Lower lobe of right lung (tissue), 2 donors: ENCODE measurements at regions not wholly inside any gene's neighbourhood (a gene's known extent, or its start where the extent isn't known, plus 50 kb on each side); places are given as distances from the start of the nearest gene placed in this dataset.

ENCODE experiments used
- ATAC-seq, 2 donors: fragments of 200-7000 bp; cut with Tn5 transposase; one replicate each; pipeline ENCODE4 v1.9.1; 2020 to 2022; ENCODE audit warnings: mild to moderate bottlenecking in 2 of 2, moderate library complexity in 2 of 2
- DNase-seq: peaks from one replicate; pipeline ENCODE4 v3.0.0-alpha.2; 2020
- H3K27ac ChIP-seq: fragments of 200-600 bp; one replicate; pipeline ENCODE4 v1.8.0; 2022
- H3K27me3 ChIP-seq: fragments of 200-600 bp; one replicate; pipeline ENCODE4 v1.8.0; 2022; ENCODE audit warnings: low read depth
- H3K36me3 ChIP-seq: fragments of 200-600 bp; one replicate; pipeline ENCODE4 v1.8.0; 2022; ENCODE audit warnings: mild to moderate bottlenecking
- H3K4me1 ChIP-seq: fragments of 200-600 bp; one replicate; pipeline ENCODE4 v1.8.0; 2022
- H3K4me3 ChIP-seq: fragments of 200-600 bp; one replicate; pipeline ENCODE4 v1.8.0; 2022; ENCODE audit warnings: mild to moderate bottlenecking
- H3K9me3 ChIP-seq: fragments of 200-600 bp; one replicate; pipeline ENCODE4 v1.8.0; 2022
- CTCF ChIP-seq: fragments of 200-600 bp; IDR thresholded peaks from one replicate; pipeline ENCODE4 v1.8.0; 2022; ENCODE audit warnings: antibody characterized with exemption, mild to moderate bottlenecking
- intact Hi-C: fragments of 100-400 bp; cut with DNase I; formaldehyde crosslinking; loops from one replicate; pipeline ENCODE4 v1.11.0; 2022
- donor health status: DM: no; HTN: yes; CAD: no; lungs with severe emphysema.

- no peak for ATAC-seq
- Histone ChIP-seq H3K27me3 (no peaks in the 10 kb centered on the region), H3K4me1 (no peaks in the 10 kb centered on the region), H3K36me3 (no peaks in the 10 kb centered on the region), H3K9me3 (no peaks in the 10 kb centered on the region), H3K4me3 (no peak overlapping the region), H3K27ac (no peak overlapping the region)
- DNase-seq = no peak
- no peak for TF ChIP-seq CTCF
- intact Hi-C loops = no loop called here
Observed at GRCh38 chr2:62589691-62590356, 83.8 kb upstream of the TMEM17 start.

DNA sequence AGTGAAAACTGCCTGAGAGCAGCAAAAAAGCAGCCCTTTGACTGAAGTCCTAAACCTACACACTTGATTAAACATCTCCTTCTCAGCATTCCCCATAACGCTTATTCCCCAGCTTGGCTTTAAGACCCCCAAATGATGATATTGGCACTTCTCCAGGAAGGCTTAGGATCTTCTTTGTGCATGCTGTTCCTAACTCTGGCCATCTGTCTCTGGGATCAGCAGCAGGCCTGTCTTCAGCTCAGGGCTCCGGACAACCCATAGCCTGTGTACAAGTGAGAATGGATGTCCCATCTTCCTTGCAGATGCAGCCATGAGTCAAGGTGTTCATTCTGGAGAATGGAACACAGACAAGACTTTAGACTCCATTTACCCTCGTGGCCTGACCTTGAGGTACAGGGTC is 81.6 kb upstream of the TMEM17 start:
- no peaks in the 10 kb centered on the region for H3K27me3 ChIP-seq
- H3K4me3 ChIP-seq = no peak overlapping the region
- H3K9me3 ChIP-seq = no peaks in the 10 kb centered on the region
- no peaks in the 10 kb centered on the region for H3K4me1 ChIP-seq
- H3K27ac ChIP-seq = no peak overlapping the region
- no peaks in the 10 kb centered on the region for H3K36me3 ChIP-seq
- DNase-seq = no peak
- intact Hi-C loops = no loop called here
- no peak for ATAC-seq
- no peak for TF ChIP-seq CTCF

DNA sequence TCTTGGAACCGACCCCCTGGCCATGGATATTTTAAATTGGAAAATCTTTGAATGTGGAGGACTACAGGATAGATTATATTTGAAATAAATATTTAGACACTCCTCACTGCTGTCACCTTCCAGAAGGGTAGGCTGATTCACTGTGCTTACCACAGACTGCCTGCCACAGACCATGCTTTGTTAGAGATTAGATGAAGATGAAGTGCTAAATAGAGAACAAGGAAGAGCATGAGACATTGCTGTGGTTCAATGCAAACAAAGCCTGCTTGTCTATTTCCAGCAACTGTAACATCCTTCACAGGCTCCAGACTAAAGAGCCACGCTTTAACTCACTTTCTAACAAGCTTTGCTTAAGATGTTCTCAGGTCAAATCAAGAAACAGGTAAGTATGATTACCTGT is 81.0 kb upstream of the TMEM17 start:
- no peaks in the 10 kb centered on the region for H3K27me3 ChIP-seq
- no peak overlapping the region for H3K27ac ChIP-seq
- H3K9me3 ChIP-seq = no peaks in the 10 kb centered on the region
- intact Hi-C loops = no loop called here
- no peaks in the 10 kb centered on the region for H3K36me3 ChIP-seq
- TF ChIP-seq CTCF = no peak
- no peaks in the 10 kb centered on the region for H3K4me1 ChIP-seq
- ATAC-seq (no peak), DNase-seq (no peak)
- H3K4me3 ChIP-seq = no peak overlapping the region

DNA sequence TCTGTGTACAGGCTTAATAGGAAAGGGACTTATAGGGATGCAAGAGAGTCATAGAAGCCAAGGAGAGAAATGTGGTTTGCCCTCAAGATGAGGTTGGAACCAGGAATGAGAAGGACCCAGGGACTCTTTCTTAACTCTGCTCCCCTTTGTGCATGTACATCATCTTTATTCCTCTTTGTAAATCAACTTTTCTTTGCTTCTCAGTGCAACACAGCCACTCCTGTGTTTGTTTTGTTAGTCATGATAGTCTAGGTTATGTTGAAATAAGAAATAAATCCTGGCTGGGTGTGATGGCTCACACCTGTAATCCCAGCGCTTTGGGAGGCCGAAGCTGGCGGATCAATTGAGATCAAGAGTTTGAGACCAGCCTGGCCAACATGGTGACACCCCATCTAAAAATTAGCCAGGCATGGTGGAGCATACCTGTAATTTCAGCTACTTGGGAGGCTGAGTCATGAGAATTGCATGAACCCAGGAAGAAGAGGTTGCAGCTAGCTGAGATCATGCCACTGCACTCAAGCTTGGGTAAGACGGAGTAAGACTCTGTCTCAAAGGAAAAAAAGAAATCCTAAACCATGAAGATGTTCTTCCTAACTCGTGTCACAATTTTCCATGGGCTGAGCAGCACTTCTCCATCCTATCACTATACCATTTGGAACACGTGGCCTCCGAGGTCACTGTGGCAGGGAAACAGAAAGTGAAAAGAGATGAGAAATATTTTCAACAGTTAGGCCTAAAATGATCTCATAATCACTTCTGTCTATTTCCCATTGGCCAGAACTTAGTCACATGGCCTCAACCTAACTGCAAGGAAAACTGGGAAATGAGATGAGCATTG is 73.0 kb upstream of the TMEM17 start:
- DNase-seq = no peak
- no peak for ATAC-seq
- H3K27me3 ChIP-seq = no peaks in the 10 kb centered on the region
- no peak for TF ChIP-seq CTCF
- no peaks in the 10 kb centered on the region for H3K4me1 ChIP-seq
- intact Hi-C loops = no loop called here
- H3K9me3 ChIP-seq = no peaks in the 10 kb centered on the region
- H3K27ac ChIP-seq = no peak overlapping the region
- no peak overlapping the region for H3K4me3 ChIP-seq
- H3K36me3 ChIP-seq = no peaks in the 10 kb centered on the region

- Histone ChIP-seq H3K4me1 (no peaks in the 10 kb centered on the region), H3K9me3 (no peaks in the 10 kb centered on the region), H3K27ac (no peak overlapping the region), H3K36me3 (no peaks in the 10 kb centered on the region), H3K27me3 (no peaks in the 10 kb centered on the region), H3K4me3 (no peak overlapping the region)
- no peak for TF ChIP-seq CTCF
- DNase-seq (no peak), ATAC-seq (no peak)
- intact Hi-C loops = no loop called here
Observed at GRCh38 chr2:62577994-62578781, 72.2 kb upstream of the TMEM17 start.
